Panc1 (cell line): ENCODE measurements at regions not wholly inside any gene's neighbourhood (a gene's known extent, or its start where the extent isn't known, plus 50 kb on each side); places are given as distances from the start of the nearest gene placed in this dataset.

Experiments used
- ATAC-seq: fragments of 200-7000 bp; cut with Tn5 transposase; 2 replicates; pipeline ENCODE4 v1.9.1; 2020; ENCODE audit warnings: mild to moderate bottlenecking, moderate library complexity
- BruUV-seq: library from RNA; stranded (reverse); fragments of 400-500 nt; replicated peaks from 2 replicates; lab custom pipeline; 2021; lab: Mats Ljungman, UMichigan
- CTCF ChIA-PET: fragments of 300-600 bp; sonication (Branson Sonifier 250); formaldehyde crosslinking; loops from one replicate; lab custom pipeline; 2022; ENCODE audit warnings: antibody characterized with exemption; lab: Charles Lee
- POLR2A ChIA-PET: fragments of 300-600 bp; sonication (Branson Sonifier 250); formaldehyde crosslinking; loops from one replicate; lab custom pipeline; 2022; ENCODE audit warnings: antibody characterized with exemption; lab: Charles Lee
- DNase-seq: peaks from one replicate; pipeline ENCODE4 v3.0.0-alpha.2; 2010; ENCODE audit warnings: low read depth, low spot score
- H3K27ac ChIP-seq: 2 replicates; pipeline ENCODE4 v1.5.1; 2011; ENCODE audit warnings: mild to moderate bottlenecking, low read length, inconsistent platforms
- H3K27me3 ChIP-seq: fragments of 200-500 bp; sonication (Bioruptor generic); 2 replicates; pipeline ENCODE4 v1.6.0; 2014; ENCODE audit warnings: low read length, inconsistent platforms; ENCODE audit not compliant: control insufficient read depth, insufficient read depth
- H3K36me3 ChIP-seq: fragments of 200-500 bp; sonication (Bioruptor generic); 2 replicates; pipeline ENCODE4 v1.5.1; 2014; ENCODE audit warnings: inconsistent platforms, mild to moderate bottlenecking, low read length, moderate library complexity; ENCODE audit not compliant: control insufficient read depth, insufficient read depth
- H3K4me1 ChIP-seq: 2 replicates; pipeline ENCODE4 v1.5.1; 2011; ENCODE audit warnings: inconsistent platforms, mild to moderate bottlenecking, low read length, moderate library complexity; ENCODE audit not compliant: control insufficient read depth, insufficient read depth
- H3K4me3 ChIP-seq, 2 experiments: 2 replicates each; pipeline ENCODE4 v1.5.1; 2011 to 2012; ENCODE audit warnings: low read depth in 2 of 2, low read length in 2 of 2, mild to moderate bottlenecking in 2 of 2, inconsistent platforms in 1 of 2, moderate library complexity in 1 of 2
- H3K9me3 ChIP-seq: fragments of 200-500 bp; sonication (Bioruptor generic); 2 replicates; pipeline ENCODE4 v1.5.1; 2014; ENCODE audit warnings: low read depth, mild to moderate bottlenecking, inconsistent platforms, low read length, moderate library complexity; ENCODE audit not compliant: control insufficient read depth, insufficient read depth
- CTCF ChIP-seq: fragments of 450-650 bp; IDR thresholded peaks from 2 replicates; pipeline ENCODE4 v1.5.1; 2017; ENCODE audit warnings: mild to moderate bottlenecking
- POLR2AphosphoS5 ChIP-seq: IDR thresholded peaks from 2 replicates; pipeline ENCODE4 v1.6.1; 2012; ENCODE audit warnings: mild to moderate bottlenecking, low read depth, low read length, moderate library complexity
- REST ChIP-seq, 2 experiments: IDR thresholded peaks; 2 replicates each; pipeline ENCODE4 v1.6.1; 2011 to 2012; ENCODE audit warnings: low read depth in 2 of 2, control low read depth in 1 of 2, low read length in 1 of 2, mild to moderate bottlenecking in 1 of 2, moderate library complexity in 1 of 2; ENCODE audit not compliant: insufficient read depth in 1 of 2
- SIN3A ChIP-seq: IDR thresholded peaks from 2 replicates; pipeline ENCODE4 v1.6.1; 2012; ENCODE audit warnings: low read depth, mild to moderate bottlenecking, low read length, moderate library complexity, borderline replicate concordance; ENCODE audit not compliant: insufficient read depth
- TCF7L2 ChIP-seq: IDR thresholded peaks from 2 replicates; pipeline ENCODE4 v1.6.1; 2011; ENCODE audit warnings: mild to moderate bottlenecking, low read depth, low read length, inconsistent platforms
- in situ Hi-C: cut with HindIII; loops from 2 replicates; pipeline ENCODE4 v1.10.0; 2016; ENCODE audit warnings: low sequenced_read_pairs, low pct_unique_long_range_greater_than_20kb
- intact Hi-C: fragments of 100-400 bp; cut with micrococcal nuclease; formaldehyde crosslinking; loops from one replicate; pipeline ENCODE4 v1.10.0; 2022; ENCODE audit not compliant: unreplicated experiment

- peaks cover 3% of the 10 kb centered on the region; the same call in 1 of the 2 replicates for H3K4me1 ChIP-seq
- no peaks in the 10 kb centered on the region for H3K36me3 ChIP-seq
- DNase-seq, result no peak
- no peaks in the 10 kb centered on the region for H3K9me3 ChIP-seq
- H3K4me3 ChIP-seq, result no peak overlapping the region
- POLR2A ChIA-PET, result no interaction called here
- CTCF ChIA-PET, result no interaction called here
- ATAC-seq, result no peak
- TF ChIP-seq TCF7L2 (no peak), SIN3A (no peak), POLR2AphosphoS5 (no peak), REST (IDR thresholded peaks at IDR 0.05; ENCODE audit: insufficient read depth in 1 of 2, low read depth in 2 of 2, low read length in 1 of 2) (no peak), CTCF (no peak)
- intact Hi-C loops (no loop called here), in situ Hi-C loops (no loop called here)
- no peaks in the 10 kb centered on the region for H3K27me3 ChIP-seq
- H3K27ac ChIP-seq, result no peak overlapping the region
- no TSS peak for BruUV-seq
Observed at GRCh38 chr10:124220971-124221355, 127.6 kb upstream of the CHST15 start.

- no peaks in the 10 kb centered on the region for H3K36me3 ChIP-seq
- ChIA-PET CTCF (no interaction called here), POLR2A (no interaction called here)
- H3K4me3 ChIP-seq, result no peak overlapping the region
- H3K9me3 ChIP-seq, result no peaks in the 10 kb centered on the region
- no peak for ATAC-seq
- peaks cover 3% of the 10 kb centered on the region; the same call in 1 of the 2 replicates for H3K4me1 ChIP-seq
- BruUV-seq, result no TSS peak
- intact Hi-C loops (no loop called here), in situ Hi-C loops (no loop called here)
- TF ChIP-seq POLR2AphosphoS5 (no peak), SIN3A (no peak), REST (IDR thresholded peaks at IDR 0.05; ENCODE audit: insufficient read depth in 1 of 2, low read depth in 2 of 2, low read length in 1 of 2) (no peak), CTCF (no peak), TCF7L2 (no peak)
- H3K27me3 ChIP-seq, result no peaks in the 10 kb centered on the region
- no peak for DNase-seq
- no peak overlapping the region for H3K27ac ChIP-seq
Observed at GRCh38 chr10:124220547-124220946, 127.1 kb upstream of the CHST15 start.
